ENCODE measurements at regions not wholly inside any gene's neighbourhood (a gene's known extent, or its start where the extent isn't known, plus 50 kb on each side); places are given as distances from the start of the nearest gene placed in this dataset.

GRCh38 chr3:102237181-102237580 is 197.6 kb upstream of the ZPLD1 start:
- no peak for TF ChIP-seq TARDBP (IDR thresholded peaks at IDR 0.05)
- TF ChIP-seq SP1 (IDR thresholded peaks at IDR 0.05): no peak
- TF ChIP-seq ZNF384 (IDR thresholded peaks at IDR 0.05): no peak
- no peak for TF ChIP-seq L3MBTL2 (conservative IDR thresholded peaks at IDR 0.05)
- TF ChIP-seq FOXM1 (IDR thresholded peaks at IDR 0.05; ENCODE audit: borderline replicate concordance): no peak
- no peak for TF ChIP-seq BHLHE40 (IDR thresholded peaks at IDR 0.05; ENCODE audit: borderline replicate concordance)
- no peak for TF ChIP-seq NFRKB (IDR thresholded peaks at IDR 0.05)
- TF ChIP-seq LEF1 (IDR thresholded peaks at IDR 0.05; ENCODE audit: borderline replicate concordance): no peak
- TF ChIP-seq ARNT (IDR thresholded peaks at IDR 0.05): no peak
- TF ChIP-seq FOXK2 (IDR thresholded peaks at IDR 0.05): no peak
- no peak for TF ChIP-seq FOXA1 (IDR thresholded peaks at IDR 0.05)
- TF ChIP-seq ELF4 (IDR thresholded peaks at IDR 0.05): no peak
- no peak for TF ChIP-seq HDGF (IDR thresholded peaks at IDR 0.05; ENCODE audit: borderline replicate concordance)

Measured in HEK293T (cell line).